ENCODE measurements at regions not wholly inside any gene's neighbourhood (a gene's known extent, or its start where the extent isn't known, plus 50 kb on each side); places are given as distances from the start of the nearest gene placed in this dataset.

- TF ChIP-seq EZH2 (optimal IDR thresholded peaks at IDR 0.05; ENCODE audit: low read depth, low read length) (no peak), CTCF (IDR thresholded peaks at IDR 0.05; ENCODE audit: low read length) (no peak), EZH2phosphoT487 (IDR thresholded peaks at IDR 0.05; ENCODE audit: low read length) (no peak)
Observed at GRCh38 chr12:108048686-108049085, 80.4 kb upstream of the WSCD2 start.
